Hepatocyte (in vitro differentiated cells): ENCODE measurements at regions not wholly inside any gene's neighbourhood (a gene's known extent, or its start where the extent isn't known, plus 50 kb on each side); places are given as distances from the start of the nearest gene placed in this dataset.

Experiments
- DNase-seq: peaks from one replicate; pipeline ENCODE4 v3.0.0-alpha.2; 2016; ENCODE audit warnings: low spot score
- H2AFZ ChIP-seq: fragments of 200-600 bp; sonication (generic); 2 replicates; pipeline ENCODE4 v1.6.0; 2016; ENCODE audit warnings: antibody characterized with exemption, mild to moderate bottlenecking
- H3K27ac ChIP-seq: fragments of 200-600 bp; sonication (generic); 2 replicates; pipeline ENCODE4 v1.5.1; 2016; ENCODE audit warnings: mild to moderate bottlenecking
- H3K27me3 ChIP-seq: fragments of 200-600 bp; sonication (generic); 2 replicates; pipeline ENCODE4 v1.6.1; 2016
- H3K36me3 ChIP-seq: fragments of 200-600 bp; sonication (generic); replicated peaks from 2 replicates; pipeline ENCODE4 v1.5.1; 2016; ENCODE audit warnings: low read depth; ENCODE audit not compliant: insufficient read depth
- H3K4me1 ChIP-seq: fragments of 200-600 bp; sonication (generic); 2 replicates; pipeline ENCODE4 v1.5.1; 2016; ENCODE audit warnings: mild to moderate bottlenecking, moderate library complexity; ENCODE audit not compliant: insufficient read depth
- H3K4me2 ChIP-seq: fragments of 200-600 bp; sonication (generic); 2 replicates; pipeline ENCODE4 v1.6.0; 2016
- H3K4me3 ChIP-seq: fragments of 200-600 bp; sonication (generic); 2 replicates; pipeline ENCODE4 v1.5.1; 2016; ENCODE audit warnings: mild to moderate bottlenecking
- H3K79me2 ChIP-seq: fragments of 200-600 bp; sonication (generic); 2 replicates; pipeline ENCODE4 v1.6.0; 2017; ENCODE audit warnings: mild to moderate bottlenecking
- H3K9me2 ChIP-seq: fragments of 200-600 bp; sonication (generic); replicated peaks from 2 replicates; pipeline ENCODE4 v1.6.0; 2017; ENCODE audit warnings: mild to moderate bottlenecking; ENCODE audit not compliant: insufficient read depth
- H3K9me3 ChIP-seq: fragments of 200-600 bp; sonication (generic); 2 replicates; pipeline ENCODE4 v1.5.1; 2016; ENCODE audit warnings: low read depth, mild to moderate bottlenecking
- H4K20me1 ChIP-seq: fragments of 200-600 bp; sonication (generic); 2 replicates; pipeline ENCODE4 v1.6.0; 2016; ENCODE audit warnings: mild to moderate bottlenecking; ENCODE audit not compliant: insufficient read depth, poor library complexity, severe bottlenecking
- EZH2 ChIP-seq: fragments of 200-600 bp; sonication (generic); IDR thresholded peaks from 2 replicates; pipeline ENCODE4 v1.6.1; 2016; ENCODE audit warnings: antibody characterized with exemption, mild to moderate bottlenecking, borderline replicate concordance
- EZH2phosphoT487 ChIP-seq: fragments of 200-600 bp; sonication (generic); IDR thresholded peaks from one replicate; pipeline ENCODE4 v1.6.1; 2018; ENCODE audit warnings: antibody characterized with exemption, mild to moderate bottlenecking, low read depth, moderate library complexity; ENCODE audit not compliant: unreplicated experiment, severe bottlenecking
- WGBS: methylation state at CpG from one replicate; pipeline ENCODE4 v1.1.6; 2016; ENCODE audit warnings: low lambda C conversion rate; ENCODE audit errors: missing lambda C conversion rate; 5-methylcytosine and 5-hydroxymethylcytosine counted together
- TF ChIP-seq, protein P1 (sequence below): fragments of 200-600 bp; sonication (generic); IDR thresholded peaks from 2 replicates; pipeline ENCODE4 v1.5.1; 2016; ENCODE audit warnings: antibody characterized with exemption, mild to moderate bottlenecking; ENCODE audit not compliant: poor library complexity

DNA sequence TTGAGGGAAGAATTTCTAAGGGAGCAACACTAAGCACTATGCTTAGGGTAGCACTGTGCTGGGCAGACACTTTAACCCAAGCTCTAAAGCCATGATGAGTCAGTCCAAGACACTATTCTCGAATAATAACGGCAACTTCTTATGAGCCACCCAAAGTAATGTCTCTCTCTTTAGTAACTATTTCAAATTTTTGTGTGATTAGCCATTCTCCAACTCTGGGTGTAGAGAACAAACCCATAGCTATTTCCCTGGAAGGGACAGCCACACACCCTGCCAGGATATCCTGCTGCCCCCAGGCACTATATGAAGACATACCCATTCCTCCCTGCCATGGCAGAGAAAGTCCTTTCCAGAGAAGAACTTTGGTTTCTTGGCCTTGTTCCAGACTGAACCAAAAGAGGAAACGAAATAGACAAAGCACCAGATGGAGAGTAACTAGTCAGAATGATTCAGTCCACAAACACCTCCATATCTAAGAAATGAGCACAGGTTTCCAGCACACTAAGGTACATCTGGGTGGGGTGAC is 384.9 kb upstream of the THBS1 start:
- Histone ChIP-seq H2AFZ (no peak overlapping the region), H3K27ac (no peak overlapping the region), H3K4me1 (peaks cover 7% of the 10 kb centered on the region), H3K4me3 (no peak overlapping the region), H3K36me3 (no peaks in the 10 kb centered on the region), H3K27me3 (no peaks in the 10 kb centered on the region), H3K9me3 (no peaks in the 10 kb centered on the region), H3K4me2 (no peak overlapping the region), H3K9me2 (no peaks in the 10 kb centered on the region), H4K20me1 (no peaks in the 10 kb centered on the region), H3K79me2 (no peaks in the 10 kb centered on the region)
- no peak for TF ChIP-seq EZH2phosphoT487
- 82% methylated on average over 3 of the region's 3 CpGs for WGBS
- no peak for DNase-seq

DNA sequence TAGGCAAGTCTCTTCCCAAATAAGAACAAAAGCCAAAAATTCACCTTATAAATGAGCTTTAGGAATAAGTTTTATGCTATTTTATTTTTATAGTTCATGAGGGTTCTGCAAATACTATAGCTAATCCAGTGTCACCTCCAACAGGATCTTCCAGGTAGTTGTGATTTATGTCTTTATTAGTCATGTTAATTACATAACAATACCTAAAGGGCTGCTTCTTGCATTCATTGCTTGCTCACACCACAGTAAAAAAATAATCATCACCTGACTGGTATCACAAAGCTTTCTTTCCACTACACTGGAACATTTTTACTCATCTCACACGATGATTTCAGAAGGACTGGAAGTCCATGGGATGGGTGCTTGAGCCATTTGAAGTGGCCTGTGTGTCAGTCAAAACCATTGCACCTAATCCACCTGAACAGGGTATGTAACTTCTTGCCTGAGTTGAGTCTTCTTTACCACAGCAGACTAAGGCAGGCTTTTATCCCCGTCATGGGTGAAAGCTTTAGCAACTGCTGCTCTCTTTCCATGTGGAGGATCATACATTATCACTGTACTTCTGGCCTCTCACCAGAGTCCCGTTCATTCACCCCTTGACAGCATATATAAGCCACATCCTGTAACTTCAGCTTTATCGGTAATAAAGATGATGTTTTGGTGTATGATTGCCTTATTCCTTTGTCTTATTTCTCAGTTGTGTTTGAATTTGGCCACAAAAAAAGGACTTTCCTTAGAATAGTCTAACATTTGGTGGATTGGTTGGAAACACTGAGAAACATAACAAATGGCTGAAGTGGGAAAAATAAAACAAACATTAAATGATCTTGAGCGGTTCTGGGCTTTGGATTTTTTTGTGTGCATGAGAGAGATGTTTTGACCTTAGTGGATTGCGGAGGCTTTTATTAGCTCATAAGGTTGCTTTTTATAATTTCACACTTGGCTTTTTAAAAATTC is 382.6 kb upstream of the THBS1 start:
- Histone ChIP-seq H3K27ac (peak overlapping the region; percentile 3), H3K79me2 (no peaks in the 10 kb centered on the region), H3K36me3 (no peaks in the 10 kb centered on the region), H3K9me3 (no peaks in the 10 kb centered on the region), H3K4me2 (no peak overlapping the region), H2AFZ (no peak overlapping the region), H3K27me3 (no peaks in the 10 kb centered on the region), H3K9me2 (no peaks in the 10 kb centered on the region), H3K4me1 (no peaks in the 10 kb centered on the region), H4K20me1 (no peaks in the 10 kb centered on the region), H3K4me3 (no peak overlapping the region)
- 75% methylated on average over 6 of the region's 6 CpGs for WGBS
- TF ChIP-seq EZH2phosphoT487 (no peak), EZH2 (no peak)
- TF ChIP-seq, protein P1, sequence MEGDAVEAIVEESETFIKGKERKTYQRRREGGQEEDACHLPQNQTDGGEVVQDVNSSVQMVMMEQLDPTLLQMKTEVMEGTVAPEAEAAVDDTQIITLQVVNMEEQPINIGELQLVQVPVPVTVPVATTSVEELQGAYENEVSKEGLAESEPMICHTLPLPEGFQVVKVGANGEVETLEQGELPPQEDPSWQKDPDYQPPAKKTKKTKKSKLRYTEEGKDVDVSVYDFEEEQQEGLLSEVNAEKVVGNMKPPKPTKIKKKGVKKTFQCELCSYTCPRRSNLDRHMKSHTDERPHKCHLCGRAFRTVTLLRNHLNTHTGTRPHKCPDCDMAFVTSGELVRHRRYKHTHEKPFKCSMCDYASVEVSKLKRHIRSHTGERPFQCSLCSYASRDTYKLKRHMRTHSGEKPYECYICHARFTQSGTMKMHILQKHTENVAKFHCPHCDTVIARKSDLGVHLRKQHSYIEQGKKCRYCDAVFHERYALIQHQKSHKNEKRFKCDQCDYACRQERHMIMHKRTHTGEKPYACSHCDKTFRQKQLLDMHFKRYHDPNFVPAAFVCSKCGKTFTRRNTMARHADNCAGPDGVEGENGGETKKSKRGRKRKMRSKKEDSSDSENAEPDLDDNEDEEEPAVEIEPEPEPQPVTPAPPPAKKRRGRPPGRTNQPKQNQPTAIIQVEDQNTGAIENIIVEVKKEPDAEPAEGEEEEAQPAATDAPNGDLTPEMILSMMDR: no peak
- DNase-seq: no peak

DNA sequence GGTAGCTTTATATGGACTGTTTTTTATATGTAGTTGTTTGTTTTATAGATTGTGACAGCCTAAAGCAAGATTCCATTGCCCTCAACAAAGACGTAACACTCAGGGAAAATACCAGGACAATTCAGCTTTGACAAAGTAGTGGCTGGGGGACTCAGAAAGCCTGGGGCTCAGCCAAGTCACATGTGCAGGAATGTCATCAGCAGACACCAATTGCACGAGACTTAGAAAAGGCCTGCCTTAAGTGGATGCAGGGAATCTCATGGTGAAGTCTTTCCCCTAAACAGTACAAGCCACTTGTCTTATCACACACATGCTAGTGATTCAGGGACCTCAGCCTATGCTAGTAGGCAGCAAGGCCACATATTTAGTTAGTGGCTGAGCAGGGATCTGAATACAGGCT is 381.8 kb upstream of the THBS1 start:
- Histone ChIP-seq H3K9me2 (no peaks in the 10 kb centered on the region), H3K79me2 (no peaks in the 10 kb centered on the region), H3K4me3 (no peak overlapping the region), H3K4me1 (no peaks in the 10 kb centered on the region), H3K27me3 (no peaks in the 10 kb centered on the region), H3K36me3 (no peaks in the 10 kb centered on the region), H2AFZ (no peak overlapping the region), H3K9me3 (no peaks in the 10 kb centered on the region), H3K27ac (no peak overlapping the region), H4K20me1 (no peaks in the 10 kb centered on the region), H3K4me2 (no peak overlapping the region)
- TF ChIP-seq EZH2: no peak
- TF ChIP-seq, protein P1: no peak
- DNase-seq: no peak
- 61% methylated on average over 2 of the region's 2 CpGs for WGBS

DNA sequence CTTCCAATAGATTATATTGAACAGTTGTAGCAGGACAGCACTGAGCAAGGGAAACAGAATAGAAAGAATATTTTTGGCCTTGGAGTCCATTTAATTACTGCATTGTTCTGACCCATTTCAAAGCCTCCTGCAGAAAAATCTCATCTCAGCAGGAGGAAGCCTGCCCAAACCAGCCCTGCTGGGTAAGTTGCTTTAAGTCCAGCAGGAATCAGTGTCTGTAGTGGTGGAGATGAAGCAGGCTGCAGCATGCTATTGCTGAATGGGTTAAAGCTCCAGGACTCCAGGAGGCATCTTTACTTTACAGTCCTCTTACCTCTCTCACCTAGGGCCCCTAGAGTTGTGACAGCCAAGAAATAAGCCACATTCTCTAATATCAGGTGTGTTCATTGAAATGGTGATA is 380.3 kb upstream of the THBS1 start:
- no peaks in the 10 kb centered on the region for H3K27me3 ChIP-seq

More for the DNA sequence above, 380.3 kb upstream of the THBS1 start:
- H3K9me3 ChIP-seq: no peaks in the 10 kb centered on the region
- no peaks in the 10 kb centered on the region for H3K9me2 ChIP-seq
- no peak overlapping the region for H2AFZ ChIP-seq
- no peaks in the 10 kb centered on the region for H3K79me2 ChIP-seq
- no peak for DNase-seq
- H3K36me3 ChIP-seq: no peaks in the 10 kb centered on the region
- no peak overlapping the region for H3K27ac ChIP-seq
- H3K4me2 ChIP-seq: no peak overlapping the region
- H4K20me1 ChIP-seq: no peaks in the 10 kb centered on the region
- no peak for TF ChIP-seq EZH2phosphoT487
- TF ChIP-seq, protein P1: no peak
- no peaks in the 10 kb centered on the region for H3K4me1 ChIP-seq
- no peak overlapping the region for H3K4me3 ChIP-seq
